Germinal center (tissue), 1 donor: ENCODE measurements at regions not wholly inside any gene's neighbourhood (a gene's known extent, or its start where the extent isn't known, plus 50 kb on each side); places are given as distances from the start of the nearest gene placed in this dataset.

Source experiments
- DNase-seq: peaks from one replicate; pipeline ENCODE4 v3.0.0; 2012; ENCODE audit warnings: mixed read lengths, low spot score

DNA sequence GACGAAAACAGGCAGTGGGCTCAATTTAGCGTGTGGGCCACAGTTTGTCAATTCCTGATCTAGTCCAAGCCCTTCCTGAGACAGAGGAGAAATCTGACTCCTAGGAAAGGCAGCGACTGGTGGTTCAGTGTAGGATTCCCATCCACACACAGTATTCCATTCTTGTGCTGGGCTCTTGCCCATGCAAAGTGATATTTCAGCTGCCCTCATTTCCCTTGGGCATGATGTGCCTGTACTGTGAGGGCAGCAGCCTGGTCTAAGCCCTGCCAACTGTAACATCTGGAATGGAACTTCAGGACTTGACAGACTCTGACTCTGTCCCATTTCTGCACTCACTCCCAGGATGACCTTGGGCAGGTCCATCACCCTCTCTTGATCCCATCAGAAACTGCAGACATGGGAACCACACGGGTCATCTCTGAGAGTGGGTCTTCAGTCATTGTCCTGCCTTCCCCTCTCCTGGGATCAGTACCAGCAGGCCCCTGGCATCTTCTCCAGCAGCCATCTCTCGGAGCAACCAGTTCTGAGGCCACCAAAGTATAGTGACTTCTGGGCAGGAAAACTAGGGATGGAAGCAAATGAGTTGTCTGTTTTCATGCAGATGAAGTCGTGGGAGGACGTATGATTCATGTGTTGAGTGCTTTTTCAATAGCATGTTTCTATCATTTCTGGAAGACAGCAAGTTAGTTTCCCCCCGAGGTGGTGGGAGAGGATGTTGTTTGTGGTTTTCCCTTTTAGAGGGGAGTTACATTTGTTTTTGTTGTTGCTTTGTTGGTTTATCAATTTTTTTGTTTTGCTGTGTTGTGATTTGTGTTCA, 54.2 kb upstream of the BCL2L14 start:
- no peak for DNase-seq

GRCh38 chr12:12017135-12017581, 53.6 kb upstream of the BCL2L14 start:
- DNase-seq: no peak

DNA sequence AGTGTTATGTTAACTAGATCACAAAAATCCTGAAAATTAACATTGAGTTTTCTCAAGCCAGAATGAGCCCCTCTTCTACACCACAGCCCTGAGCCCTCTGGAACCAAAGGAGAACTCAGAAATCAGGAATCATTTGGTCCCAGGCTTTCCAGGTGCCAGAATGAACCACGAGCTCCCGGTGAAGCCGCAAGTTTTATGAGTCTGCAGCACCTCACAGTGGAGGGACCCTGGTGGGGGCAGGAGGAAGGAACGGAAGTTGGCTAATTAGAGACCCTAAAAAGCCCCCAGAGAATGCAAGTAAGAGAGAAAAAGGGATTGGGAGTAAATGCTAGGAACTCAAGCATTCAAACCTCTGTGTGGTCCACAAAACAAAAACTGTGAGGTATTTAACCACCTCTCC, 52.9 kb upstream of the BCL2L14 start:
- DNase-seq: no peak

- DNase-seq: no peak
Measured at GRCh38 chr12:12018454-12018853, 52.3 kb upstream of the BCL2L14 start.

GRCh38 chr12:12019881-12020280, 50.9 kb upstream of the BCL2L14 start:
- DNase-seq: no peak

GRCh38 chr12:12020762-12021161, 50.0 kb upstream of the BCL2L14 start:
- DNase-seq: no peak
